Astrocyte of the spinal cord (primary cell): ENCODE measurements at regions not wholly inside any gene's neighbourhood (a gene's known extent, or its start where the extent isn't known, plus 50 kb on each side); places are given as distances from the start of the nearest gene placed in this dataset.
A peak's percentile ranks its signal among the peaks of the same experiment; 100 is the strongest.

Experiments used
- DNase-seq: peaks from one replicate; pipeline ENCODE4 v3.0.0; 2011; ENCODE audit warnings: low read depth, low spot score
- H3K4me3 ChIP-seq: 2 replicates; pipeline ENCODE4 v1.5.1; 2011; ENCODE audit warnings: low read depth, mild to moderate bottlenecking, low read length, moderate library complexity
- in situ Hi-C: cut with HindIII; loops from 2 replicates; pipeline ENCODE4 v1.10.0; 2017; ENCODE audit warnings: low sequenced_read_pairs
- TF ChIP-seq, protein P1 (sequence below): IDR thresholded peaks from 2 replicates; pipeline ENCODE4 v1.5.1; 2012; ENCODE audit warnings: low read depth, mild to moderate bottlenecking, low read length, inconsistent platforms

DNA sequence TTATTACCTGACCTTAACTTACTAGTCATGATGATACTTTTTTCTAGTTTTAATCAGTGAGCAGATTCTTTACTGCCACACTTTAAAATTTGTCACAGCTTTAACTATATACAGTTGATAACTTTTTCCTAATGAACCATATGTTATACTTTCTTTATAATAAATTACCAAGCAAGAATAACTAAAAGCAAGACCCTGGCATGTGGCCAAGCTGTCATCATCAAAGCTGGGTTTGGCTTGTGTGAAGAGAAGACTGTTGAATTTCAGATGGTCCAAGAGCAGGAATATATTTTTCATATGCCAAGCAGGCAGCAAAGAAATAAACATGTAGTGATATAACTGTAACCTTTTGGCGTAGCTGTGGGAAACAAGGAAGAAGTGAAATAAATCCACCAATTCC, 93.5 kb downstream of the PUS7L start:
- TF ChIP-seq, protein P1, sequence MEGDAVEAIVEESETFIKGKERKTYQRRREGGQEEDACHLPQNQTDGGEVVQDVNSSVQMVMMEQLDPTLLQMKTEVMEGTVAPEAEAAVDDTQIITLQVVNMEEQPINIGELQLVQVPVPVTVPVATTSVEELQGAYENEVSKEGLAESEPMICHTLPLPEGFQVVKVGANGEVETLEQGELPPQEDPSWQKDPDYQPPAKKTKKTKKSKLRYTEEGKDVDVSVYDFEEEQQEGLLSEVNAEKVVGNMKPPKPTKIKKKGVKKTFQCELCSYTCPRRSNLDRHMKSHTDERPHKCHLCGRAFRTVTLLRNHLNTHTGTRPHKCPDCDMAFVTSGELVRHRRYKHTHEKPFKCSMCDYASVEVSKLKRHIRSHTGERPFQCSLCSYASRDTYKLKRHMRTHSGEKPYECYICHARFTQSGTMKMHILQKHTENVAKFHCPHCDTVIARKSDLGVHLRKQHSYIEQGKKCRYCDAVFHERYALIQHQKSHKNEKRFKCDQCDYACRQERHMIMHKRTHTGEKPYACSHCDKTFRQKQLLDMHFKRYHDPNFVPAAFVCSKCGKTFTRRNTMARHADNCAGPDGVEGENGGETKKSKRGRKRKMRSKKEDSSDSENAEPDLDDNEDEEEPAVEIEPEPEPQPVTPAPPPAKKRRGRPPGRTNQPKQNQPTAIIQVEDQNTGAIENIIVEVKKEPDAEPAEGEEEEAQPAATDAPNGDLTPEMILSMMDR: no peak
- in situ Hi-C loops: no loop called here
- no peak for DNase-seq
- H3K4me3 ChIP-seq: no peak overlapping the region

GRCh38 chr12:43662736-43663135, 95.9 kb downstream of the PUS7L start:
- in situ Hi-C loops: no loop called here
- TF ChIP-seq, protein P1: no peak
- no peak for DNase-seq
- H3K4me3 ChIP-seq: no peak overlapping the region

GRCh38 chr12:43655586-43655985, 103.0 kb downstream of the PUS7L start:
- in situ Hi-C loops: no loop called here
- TF ChIP-seq, protein P1: no peak

DNA sequence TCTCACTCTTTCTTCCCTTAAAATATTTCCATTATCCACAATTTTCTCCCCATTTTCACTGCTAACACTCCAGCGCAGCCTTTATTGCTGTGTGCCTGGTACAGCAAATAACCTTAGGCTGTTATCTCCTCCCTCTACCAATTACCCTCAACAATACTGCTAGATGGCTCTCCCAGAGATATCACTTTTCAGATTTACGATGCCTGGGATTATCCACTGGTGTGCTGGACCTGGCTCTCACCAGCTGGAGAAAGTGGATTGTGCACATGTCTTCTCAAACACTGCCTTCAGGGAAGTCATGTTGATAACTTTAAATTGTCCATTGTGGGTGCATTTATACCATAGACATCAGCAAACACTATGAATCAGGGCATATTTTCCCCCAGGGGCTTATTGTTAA, 101.9 kb upstream of the ADAMTS20 start:
- no peak for DNase-seq
- TF ChIP-seq, protein P1: no peak
- in situ Hi-C loops: no loop called here
- H3K4me3 ChIP-seq: no peak overlapping the region

More at GRCh38 chr12:43655586-43655985, 103.0 kb downstream of the PUS7L start:
- peak; percentile 64 for DNase-seq
- no peak overlapping the region for H3K4me3 ChIP-seq

GRCh38 chr12:43653289-43653915, 101.4 kb upstream of the ADAMTS20 start:
- in situ Hi-C loops: no loop called here
- no peak overlapping the region for H3K4me3 ChIP-seq
- DNase-seq: no peak
- TF ChIP-seq, protein P1: no peak

GRCh38 chr12:43648636-43649035, 96.6 kb upstream of the ADAMTS20 start:
- TF ChIP-seq, protein P1: no peak
- in situ Hi-C loops: no loop called here

More at GRCh38 chr12:43648636-43649035, 96.6 kb upstream of the ADAMTS20 start:
- no peak overlapping the region for H3K4me3 ChIP-seq
- DNase-seq: no peak
